NB4 (cell line): ENCODE measurements at regions not wholly inside any gene's neighbourhood (a gene's known extent, or its start where the extent isn't known, plus 50 kb on each side); places are given as distances from the start of the nearest gene placed in this dataset.
"Not testable (repeated sequence)": the region's sequence is repeated elsewhere in the genome, so short reads cannot be mapped to it uniquely, and the experiment has no call there.

Source experiments
- DNase-seq: peaks from one replicate; pipeline ENCODE4 v3.0.0; 2010; ENCODE audit warnings: low read depth
- H3K4me3 ChIP-seq: one replicate; pipeline ENCODE4 v1.5.1; 2011; ENCODE audit warnings: mild to moderate bottlenecking, low read depth, low read length, moderate library complexity
- MYC ChIP-seq: IDR thresholded peaks from 2 replicates; pipeline ENCODE4 v1.6.1; 2011; ENCODE audit warnings: low read depth, low read length
- POLR2A ChIP-seq: IDR thresholded peaks from 2 replicates; pipeline ENCODE4 v1.6.1; 2011; ENCODE audit warnings: mild to moderate bottlenecking; ENCODE audit not compliant: insufficient read length; ENCODE audit errors: extremely low read depth
- TF ChIP-seq, protein P1 (sequence below): IDR thresholded peaks from 2 replicates; pipeline ENCODE4 v1.6.1; 2011; ENCODE audit warnings: low read depth, low read length
- TF ChIP-seq, protein P2 (sequence below): IDR thresholded peaks from one replicate; pipeline ENCODE4 v1.5.1; 2012; ENCODE audit warnings: low read depth, low read length

DNA sequence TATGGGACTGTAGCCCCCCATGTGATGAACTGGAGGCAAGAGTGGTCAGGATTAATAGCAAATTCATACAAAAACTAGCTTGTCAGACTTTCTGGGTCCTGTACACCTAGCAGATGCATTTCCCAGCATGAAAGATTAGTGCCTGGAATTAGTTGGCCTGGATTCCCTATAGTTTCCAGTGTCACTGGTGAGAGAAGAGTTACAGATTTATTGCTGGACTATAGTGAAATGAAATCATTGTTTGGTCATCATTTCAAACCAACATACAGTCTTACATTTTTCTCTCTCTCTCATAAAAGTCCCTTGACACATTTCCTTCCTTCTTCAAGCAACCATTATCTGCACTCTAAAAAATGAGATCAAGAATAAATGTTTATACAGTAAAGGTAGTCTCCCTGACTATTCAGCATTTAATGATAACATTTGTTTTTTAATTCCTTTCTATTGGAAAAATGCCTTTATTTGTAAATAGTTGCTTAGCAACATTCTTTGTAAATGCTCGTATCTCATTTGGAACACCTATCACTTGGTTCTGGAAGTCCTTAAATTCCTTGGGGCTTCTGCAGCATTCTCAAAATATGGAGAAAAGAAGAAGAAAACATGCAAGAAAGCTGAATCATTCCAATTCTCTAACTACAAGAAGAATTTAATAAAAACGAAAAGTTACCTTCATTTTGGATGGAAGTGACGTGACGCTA lies 144.4 kb downstream of the MREG start:
- DNase-seq: no peak
- no peak overlapping the region for H3K4me3 ChIP-seq
- TF ChIP-seq POLR2A (no peak), MYC (no peak)
- TF ChIP-seq, protein P1, sequence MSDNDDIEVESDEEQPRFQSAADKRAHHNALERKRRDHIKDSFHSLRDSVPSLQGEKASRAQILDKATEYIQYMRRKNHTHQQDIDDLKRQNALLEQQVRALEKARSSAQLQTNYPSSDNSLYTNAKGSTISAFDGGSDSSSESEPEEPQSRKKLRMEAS: no peak
- TF ChIP-seq, protein P2, sequence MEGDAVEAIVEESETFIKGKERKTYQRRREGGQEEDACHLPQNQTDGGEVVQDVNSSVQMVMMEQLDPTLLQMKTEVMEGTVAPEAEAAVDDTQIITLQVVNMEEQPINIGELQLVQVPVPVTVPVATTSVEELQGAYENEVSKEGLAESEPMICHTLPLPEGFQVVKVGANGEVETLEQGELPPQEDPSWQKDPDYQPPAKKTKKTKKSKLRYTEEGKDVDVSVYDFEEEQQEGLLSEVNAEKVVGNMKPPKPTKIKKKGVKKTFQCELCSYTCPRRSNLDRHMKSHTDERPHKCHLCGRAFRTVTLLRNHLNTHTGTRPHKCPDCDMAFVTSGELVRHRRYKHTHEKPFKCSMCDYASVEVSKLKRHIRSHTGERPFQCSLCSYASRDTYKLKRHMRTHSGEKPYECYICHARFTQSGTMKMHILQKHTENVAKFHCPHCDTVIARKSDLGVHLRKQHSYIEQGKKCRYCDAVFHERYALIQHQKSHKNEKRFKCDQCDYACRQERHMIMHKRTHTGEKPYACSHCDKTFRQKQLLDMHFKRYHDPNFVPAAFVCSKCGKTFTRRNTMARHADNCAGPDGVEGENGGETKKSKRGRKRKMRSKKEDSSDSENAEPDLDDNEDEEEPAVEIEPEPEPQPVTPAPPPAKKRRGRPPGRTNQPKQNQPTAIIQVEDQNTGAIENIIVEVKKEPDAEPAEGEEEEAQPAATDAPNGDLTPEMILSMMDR: no peak

DNA sequence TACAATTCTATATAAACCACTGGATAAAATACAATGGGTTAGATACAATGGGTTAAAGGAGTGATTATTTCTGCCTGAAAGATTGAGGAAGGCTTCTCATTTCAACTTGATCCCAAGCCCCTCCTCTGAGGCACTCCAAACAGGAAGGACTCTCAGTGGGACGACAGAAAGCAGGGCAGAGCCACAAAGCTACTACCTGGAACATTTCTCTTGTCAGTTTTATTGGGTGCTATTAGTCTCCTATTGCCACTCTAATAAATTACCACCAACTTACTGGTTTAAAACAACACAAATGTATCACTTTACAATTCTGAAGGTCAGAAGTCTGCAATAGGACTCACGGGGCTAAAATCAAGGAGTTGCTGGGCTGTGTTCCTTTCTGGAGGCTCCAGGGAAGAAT lies 146.7 kb downstream of the MREG start:
- no peak for TF ChIP-seq POLR2A
- TF ChIP-seq, protein P1: no peak
- TF ChIP-seq MYC: no peak
- TF ChIP-seq, protein P2: no peak
- DNase-seq: no peak

DNA sequence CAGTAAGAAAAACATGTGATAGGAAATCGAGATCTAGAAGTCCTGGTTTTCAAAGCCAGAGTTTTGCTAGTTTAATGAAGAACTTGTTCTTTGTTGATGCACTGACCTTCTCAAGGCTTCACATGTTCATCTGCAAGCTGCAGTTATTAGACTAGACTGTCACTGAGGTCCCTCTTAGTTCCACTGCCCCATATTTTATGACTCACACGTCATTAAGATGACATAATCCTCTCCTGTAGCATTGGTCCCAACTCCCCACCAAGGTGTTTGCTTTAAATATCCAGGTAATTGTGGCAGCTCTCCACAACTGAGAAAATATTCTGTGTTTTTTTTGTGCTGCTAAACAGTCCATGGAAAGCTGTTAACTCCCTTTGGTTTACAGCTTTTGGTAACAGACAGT lies 149.7 kb downstream of the MREG start:
- no peak for DNase-seq
- TF ChIP-seq MYC (no peak), POLR2A (no peak)
- TF ChIP-seq, protein P1: no peak
- TF ChIP-seq, protein P2: no peak
- no peak overlapping the region for H3K4me3 ChIP-seq

More for the DNA sequence above, 146.7 kb downstream of the MREG start:
- no peak overlapping the region for H3K4me3 ChIP-seq

DNA sequence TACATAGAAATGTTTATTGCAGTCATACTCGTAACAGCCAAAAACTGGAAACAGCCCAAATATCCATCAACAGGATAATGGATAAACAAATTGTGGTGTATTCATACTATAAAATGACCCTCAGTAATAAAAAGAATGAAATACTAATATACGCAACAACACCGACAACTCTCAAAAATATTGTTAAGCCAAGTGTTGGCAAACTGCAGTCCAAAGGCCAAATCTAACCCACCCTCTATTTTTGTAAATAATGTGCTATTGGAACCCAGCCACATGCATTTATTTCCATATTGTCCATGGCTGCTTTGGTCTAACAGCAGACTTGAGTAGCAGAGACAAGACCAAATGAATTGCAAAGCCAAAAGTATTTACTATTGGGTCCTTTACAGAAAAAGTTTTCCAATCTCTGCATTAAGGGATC lies 151.0 kb downstream of the MREG start:
- no peak for TF ChIP-seq POLR2A
- TF ChIP-seq, protein P1: no peak
- DNase-seq: no peak
- H3K4me3 ChIP-seq: no peak overlapping the region

DNA sequence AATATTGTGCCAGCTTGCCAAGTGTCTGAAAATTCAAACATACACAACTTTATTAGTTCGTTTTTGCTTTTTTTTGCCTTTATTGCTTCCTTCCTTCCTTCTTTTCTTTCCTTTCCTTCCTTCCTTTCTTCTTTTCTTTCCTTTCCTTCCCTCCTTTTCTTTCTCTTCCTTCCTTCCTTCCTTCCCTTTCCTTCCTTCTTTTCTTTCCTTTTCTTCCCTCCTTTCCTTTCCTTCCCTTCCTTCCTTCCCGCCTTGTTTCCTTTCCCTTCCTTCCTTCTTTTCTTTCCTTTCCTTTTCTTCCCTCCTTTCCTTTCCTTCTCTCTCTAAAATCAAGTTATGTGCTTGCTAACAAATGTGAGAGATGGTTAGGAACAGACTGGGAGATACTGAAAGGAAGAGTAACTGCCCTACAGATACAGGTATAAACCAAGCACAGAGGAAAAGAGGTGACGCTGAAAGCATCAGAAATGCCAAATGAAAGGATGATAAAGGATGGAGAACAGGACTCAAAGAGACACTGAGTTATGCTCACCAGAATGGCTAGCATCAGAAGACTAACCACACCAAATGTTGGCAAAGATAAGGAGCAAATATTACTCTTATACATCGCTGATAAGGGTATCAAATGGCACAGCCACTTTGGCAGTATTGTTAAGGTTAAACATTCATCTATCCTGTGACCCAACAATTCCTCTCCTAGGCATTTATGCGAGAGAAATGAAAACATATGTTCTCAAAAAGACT lies 151.6 kb downstream of the MREG start:
- H3K4me3 ChIP-seq: no peak overlapping the region
- TF ChIP-seq, protein P2: no peak
- TF ChIP-seq MYC: no peak
- no peak for TF ChIP-seq POLR2A
- TF ChIP-seq, protein P1: no peak
- no peak for DNase-seq

DNA sequence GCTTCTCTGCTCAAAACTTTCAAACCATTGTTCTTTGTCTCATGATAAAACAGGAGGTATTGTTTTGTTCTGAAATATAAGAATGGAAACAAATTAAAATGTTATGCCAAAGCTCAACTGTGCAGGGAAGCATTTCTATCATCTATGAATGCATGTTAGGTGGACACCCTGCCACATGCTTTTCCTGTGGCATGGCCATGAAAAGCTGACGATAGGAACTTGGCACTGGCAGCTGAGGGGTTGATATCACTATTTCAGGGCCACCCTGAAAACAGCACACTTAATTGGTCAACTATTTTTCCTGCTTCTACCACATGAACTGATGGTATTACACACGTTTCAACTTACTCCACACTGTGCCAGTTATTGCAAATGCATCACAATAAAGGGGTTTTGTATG lies 157.3 kb downstream of the MREG start:
- DNase-seq: no peak
- TF ChIP-seq, protein P1: no peak
- TF ChIP-seq POLR2A (no peak), MYC (no peak)
- TF ChIP-seq, protein P2: no peak
- no peak overlapping the region for H3K4me3 ChIP-seq

DNA sequence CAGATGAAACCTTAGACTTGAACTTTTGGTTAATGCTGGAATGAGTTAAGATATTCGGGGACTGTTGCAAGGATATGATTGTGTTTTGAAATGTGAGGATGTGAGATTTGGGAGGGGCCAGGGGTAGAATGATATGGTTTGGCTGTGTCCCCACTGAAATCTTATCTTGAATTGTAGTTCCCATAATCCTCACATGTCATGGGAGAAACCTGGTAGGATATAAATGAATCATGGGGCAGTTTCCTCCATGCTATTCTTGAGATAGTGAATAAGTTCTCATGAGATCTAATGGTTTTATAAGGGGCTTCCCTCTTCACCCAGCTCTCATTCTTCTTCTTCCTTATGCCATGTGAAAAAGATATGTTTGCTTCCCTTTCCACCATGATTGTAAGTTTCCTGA lies 158.0 kb downstream of the MREG start:
- H3K4me3 ChIP-seq, DNase-seq: not testable (repeated sequence)
